Activated CD4-positive, alpha-beta T cell treated with anti-CD3 and anti-CD28 coated beads for 36 hours (primary cell): ENCODE measurements at regions not wholly inside any gene's neighbourhood (a gene's known extent, or its start where the extent isn't known, plus 50 kb on each side); places are given as distances from the start of the nearest gene placed in this dataset.
A peak's percentile ranks its signal among the peaks of the same experiment; 100 is the strongest.
"Not testable (repeated sequence)": the region's sequence is repeated elsewhere in the genome, so short reads cannot be mapped to it uniquely, and the experiment has no call there.

Experiments
- ATAC-seq: fragments of 200-7000 bp; cut with Tn5 transposase; one replicate; pipeline ENCODE4 v1.10.0; 2021; ENCODE audit warnings: mild to moderate bottlenecking, moderate library complexity
- CTCF ChIA-PET: fragments of 350-600 bp; sonication (Branson Sonifier 250); formaldehyde crosslinking; loops from one replicate; lab custom pipeline; 2021; ENCODE audit warnings: antibody characterized with exemption; lab: Charles Lee
- POLR2A ChIA-PET: fragments of 350-600 bp; sonication (Branson Sonifier 250); formaldehyde crosslinking; loops from one replicate; lab custom pipeline; 2021; ENCODE audit warnings: antibody characterized with exemption, inconsistent platforms; lab: Charles Lee
- DNase-seq: peaks from one replicate; pipeline ENCODE4 v3.0.0-alpha.2; 2020
- H3K27ac Mint-ChIP-seq: one replicate; pipeline ENCODE4 v1.8.0; 2021; ENCODE audit warnings: mixed read lengths
- H3K27me3 Mint-ChIP-seq: one replicate; pipeline ENCODE4 v1.8.0; 2021; ENCODE audit warnings: mixed read lengths
- H3K36me3 Mint-ChIP-seq: one replicate; pipeline ENCODE4 v1.8.0; 2021; ENCODE audit warnings: low read depth, mixed read lengths
- H3K4me1 Mint-ChIP-seq: one replicate; pipeline ENCODE4 v1.8.0; 2021; ENCODE audit warnings: mixed read lengths
- H3K4me3 Mint-ChIP-seq: one replicate; pipeline ENCODE4 v1.8.0; 2021; ENCODE audit warnings: mild to moderate bottlenecking, moderate library complexity, mixed read lengths
- H3K9me3 Mint-ChIP-seq: one replicate; pipeline ENCODE4 v1.8.0; 2021; ENCODE audit warnings: low read depth, mixed read lengths
- intact Hi-C, 2 experiments: fragments of 100-400 bp; cut with DNase I in 1 of 2; cut with micrococcal nuclease in 1 of 2; formaldehyde crosslinking; loops; one replicate each; pipeline versions ENCODE4 v1.14.2 to v1.15.1; 2022 to 2024; cut with DNase I, micrococcal nuclease

DNA sequence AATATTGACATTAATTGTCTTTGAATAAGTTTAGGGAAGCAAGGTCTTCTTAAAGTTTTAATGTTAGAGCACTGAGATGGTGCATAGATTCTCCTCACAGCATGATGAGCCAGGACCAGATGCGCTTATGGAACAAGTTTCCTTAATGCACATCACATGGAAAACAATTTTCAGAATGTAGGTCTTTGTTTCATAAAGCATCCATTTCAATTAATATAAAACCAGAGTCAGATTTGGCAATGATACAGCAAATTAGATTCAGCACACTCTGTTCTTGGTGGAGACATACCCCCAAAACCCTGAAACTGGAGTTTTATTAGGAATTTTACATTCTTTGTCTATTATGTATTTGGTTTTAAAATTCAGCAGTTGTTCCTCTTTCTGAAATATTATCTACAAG is 402.1 kb upstream of the SEMA6A start:
- H3K4me3 Mint-ChIP-seq = no peak overlapping the region
- no peaks in the 10 kb centered on the region for H3K9me3 Mint-ChIP-seq
- no peak overlapping the region for H3K27ac Mint-ChIP-seq
- no peak for DNase-seq
- no peaks in the 10 kb centered on the region for H3K4me1 Mint-ChIP-seq
- ATAC-seq = no peak
- intact Hi-C loops = loop anchor here in 1 of 2 experiments (2.0 kb wide), 1 partner anchor 60 kb away; no protein-coding TSS in a partner anchor
- no peaks in the 10 kb centered on the region for H3K36me3 Mint-ChIP-seq
- CTCF ChIA-PET = no interaction called here
- H3K27me3 Mint-ChIP-seq = no peaks in the 10 kb centered on the region
- POLR2A ChIA-PET = no interaction called here

DNA sequence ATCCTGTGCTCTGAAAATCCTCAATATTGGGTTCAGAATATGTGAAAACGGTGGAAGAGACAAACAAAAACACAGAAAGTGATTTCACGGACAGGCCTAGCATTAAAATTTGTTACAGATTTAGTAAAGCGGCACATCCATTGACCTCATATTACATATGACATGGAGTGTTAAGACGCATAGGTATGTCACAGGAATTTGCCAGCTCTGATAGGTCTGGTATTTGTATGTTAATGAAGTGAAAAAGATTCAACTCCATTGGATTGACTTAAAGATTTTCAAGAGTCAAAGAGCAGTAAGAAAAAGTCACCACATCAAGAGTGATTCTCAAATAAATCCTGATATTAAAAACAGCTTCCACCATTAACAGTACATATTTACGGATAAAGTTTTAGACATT is 396.5 kb upstream of the SEMA6A start:
- Mint-ChIP-seq H3K36me3 (no peaks in the 10 kb centered on the region), H3K9me3 (peaks cover 3% of the 10 kb centered on the region)
- ATAC-seq = no peak

DNA sequence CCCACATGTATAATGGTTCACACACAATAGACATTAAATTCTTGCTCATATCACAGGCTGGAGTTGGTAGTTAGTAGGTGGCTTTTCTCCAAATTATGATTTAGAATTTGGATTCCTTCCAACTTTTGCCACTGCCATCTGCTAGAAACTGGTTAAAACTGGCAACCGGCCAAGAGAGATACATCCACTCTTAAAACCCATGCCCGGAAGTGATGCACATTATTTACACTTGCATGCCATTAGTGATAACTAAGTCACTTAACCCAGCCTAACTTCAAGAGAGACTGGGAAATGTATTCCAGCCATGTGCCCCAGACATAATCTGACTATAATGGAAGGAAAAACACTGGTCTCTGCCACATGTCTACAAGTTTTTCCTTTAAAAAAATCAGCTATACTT is 395.7 kb upstream of the SEMA6A start:
- Mint-ChIP-seq H3K27me3 (no peaks in the 10 kb centered on the region), H3K4me1 (no peaks in the 10 kb centered on the region), H3K27ac (no peak overlapping the region), H3K9me3 (peaks cover 3% of the 10 kb centered on the region), H3K36me3 (no peaks in the 10 kb centered on the region), H3K4me3 (no peak overlapping the region)
- CTCF ChIA-PET = no interaction called here
- intact Hi-C loops = no loop called here
- POLR2A ChIA-PET = no interaction called here
- DNase-seq = no peak
- ATAC-seq = no peak

More for the DNA sequence above, 396.5 kb upstream of the SEMA6A start:
- intact Hi-C loops = no loop called here
- Mint-ChIP-seq H3K4me1 (no peaks in the 10 kb centered on the region), H3K27ac (no peak overlapping the region), H3K4me3 (no peak overlapping the region), H3K27me3 (no peaks in the 10 kb centered on the region)
- ChIA-PET CTCF (no interaction called here), POLR2A (no interaction called here)
- DNase-seq = no peak

DNA sequence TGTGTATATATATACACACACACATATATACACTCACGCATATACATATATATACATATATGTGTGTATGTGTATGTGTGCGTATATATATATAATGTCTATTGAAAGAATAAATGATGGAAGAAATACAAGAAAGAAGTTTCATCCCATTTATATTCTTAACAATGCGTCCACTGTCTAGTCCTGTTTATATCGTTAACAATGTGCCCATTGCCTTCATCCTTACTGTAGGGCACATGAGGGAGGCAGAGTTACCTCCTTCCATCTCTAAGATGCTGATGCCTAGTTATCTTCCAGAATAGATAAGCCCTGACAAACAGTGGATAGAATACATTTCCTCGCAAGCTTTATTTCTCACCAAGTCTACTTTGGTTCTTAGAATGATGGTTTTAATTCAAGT is 389.8 kb upstream of the SEMA6A start:
- intact Hi-C loops = no loop called here
- Mint-ChIP-seq H3K36me3 (no peaks in the 10 kb centered on the region), H3K4me1 (no peaks in the 10 kb centered on the region), H3K27ac (no peak overlapping the region), H3K27me3 (no peaks in the 10 kb centered on the region), H3K9me3 (peaks cover 3% of the 10 kb centered on the region), H3K4me3 (no peak overlapping the region)
- ChIA-PET CTCF (no interaction called here), POLR2A (no interaction called here)
- DNase-seq (no peak), ATAC-seq (no peak)

DNA sequence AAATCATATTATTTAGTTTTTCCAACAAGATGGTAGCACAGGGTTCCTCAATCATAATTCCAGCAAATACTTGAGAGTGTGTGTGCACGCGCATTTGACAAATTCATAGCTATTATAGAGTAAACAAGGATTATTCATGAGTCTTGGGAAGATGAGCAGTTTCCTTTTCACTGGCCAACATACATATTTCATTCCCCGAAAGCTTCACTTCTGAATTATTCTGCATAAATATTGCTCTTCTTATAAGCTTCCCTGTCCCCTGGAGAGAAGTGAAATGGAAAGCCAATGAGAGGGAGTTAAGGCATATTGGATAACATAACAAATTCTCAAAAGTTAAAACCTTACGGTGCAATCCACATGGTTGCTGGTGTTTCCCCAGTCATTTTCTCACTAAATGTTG is 386.4 kb upstream of the SEMA6A start:
- no peak overlapping the region for H3K4me3 Mint-ChIP-seq
- H3K27me3 Mint-ChIP-seq = no peaks in the 10 kb centered on the region
- H3K36me3 Mint-ChIP-seq = no peaks in the 10 kb centered on the region
- no peaks in the 10 kb centered on the region for H3K4me1 Mint-ChIP-seq
- no peak for DNase-seq
- ChIA-PET CTCF (no interaction called here), POLR2A (no interaction called here)
- intact Hi-C loops = no loop called here
- H3K27ac Mint-ChIP-seq = no peak overlapping the region
- no peak for ATAC-seq
- no peaks in the 10 kb centered on the region for H3K9me3 Mint-ChIP-seq

DNA sequence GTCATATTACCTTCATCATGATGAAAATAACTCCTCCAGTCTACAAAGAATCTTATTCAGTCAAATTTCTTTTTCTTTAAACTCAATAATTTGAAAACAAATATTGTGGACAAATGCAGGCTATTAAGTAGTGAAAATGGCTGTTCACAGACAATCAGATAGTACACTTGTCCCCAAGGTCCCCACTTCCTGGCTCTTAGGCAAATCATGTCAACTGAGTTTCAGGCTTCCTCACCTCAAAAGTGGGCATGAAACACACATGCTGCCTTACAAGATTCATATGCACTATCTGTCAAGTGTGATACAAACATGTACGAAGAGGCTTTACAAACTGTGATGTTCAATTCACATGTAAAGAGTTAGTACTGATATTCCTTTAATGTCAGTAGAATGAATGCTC is 385.2 kb upstream of the SEMA6A start:
- Mint-ChIP-seq H3K4me1 (no peaks in the 10 kb centered on the region), H3K9me3 (no peaks in the 10 kb centered on the region), H3K36me3 (no peaks in the 10 kb centered on the region), H3K27me3 (no peaks in the 10 kb centered on the region), H3K4me3 (no peak overlapping the region), H3K27ac (no peak overlapping the region)
- no peak for DNase-seq
- intact Hi-C loops = no loop called here
- ChIA-PET CTCF (interaction anchor here (1.0 kb wide), 1 partner anchor 12 kb away, joined by 3 read pairs; no protein-coding TSS in a partner anchor), POLR2A (no interaction called here)
- no peak for ATAC-seq

DNA sequence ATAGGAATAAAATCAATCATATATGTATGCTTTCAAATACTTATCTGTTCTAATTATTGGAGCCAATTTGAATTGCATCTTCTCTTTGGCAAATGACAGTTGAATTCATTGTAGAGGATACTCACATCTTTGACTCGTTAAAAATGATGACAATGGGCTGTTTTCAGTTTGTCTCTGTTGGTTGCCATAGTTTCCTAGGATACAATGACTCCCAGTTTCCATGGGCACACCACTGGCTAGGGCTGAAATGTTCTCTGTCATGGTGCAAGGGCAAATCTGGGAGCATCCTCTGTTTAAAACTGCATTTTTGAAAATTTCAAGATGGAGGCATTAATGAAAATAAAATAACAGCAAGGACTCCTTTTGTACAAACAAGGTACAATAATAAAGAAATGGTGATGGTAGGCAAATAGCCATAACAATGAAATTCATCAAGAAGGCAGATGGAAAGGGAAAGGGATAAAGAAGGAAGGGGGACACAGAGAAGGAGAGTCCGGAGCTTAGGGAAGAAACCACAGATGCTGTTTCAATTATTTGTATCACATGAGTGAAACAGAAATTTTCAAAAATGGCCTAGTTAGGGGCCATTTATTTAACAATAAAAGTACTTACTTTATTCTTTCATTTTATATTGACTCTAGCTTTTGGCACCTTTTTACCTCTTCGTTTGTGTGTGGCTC is 378.8 kb upstream of the SEMA6A start:
- DNase-seq (no peak), ATAC-seq (no peak)
- CTCF ChIA-PET = interaction anchor here (1.4 kb wide), 1 partner anchor 10 kb away, joined by 7 read pairs; no protein-coding TSS in a partner anchor
- POLR2A ChIA-PET = interaction anchor here (0.7 kb wide), 1 partner anchor 100 kb away, joined by 3 read pairs; no protein-coding TSS in a partner anchor
- Mint-ChIP-seq H3K4me3 (no peak overlapping the region), H3K36me3 (no peaks in the 10 kb centered on the region), H3K9me3 (no peaks in the 10 kb centered on the region), H3K27me3 (peaks cover 2% of the 10 kb centered on the region), H3K4me1 (no peaks in the 10 kb centered on the region), H3K27ac (no peak overlapping the region)
- intact Hi-C loops = no loop called here

DNA sequence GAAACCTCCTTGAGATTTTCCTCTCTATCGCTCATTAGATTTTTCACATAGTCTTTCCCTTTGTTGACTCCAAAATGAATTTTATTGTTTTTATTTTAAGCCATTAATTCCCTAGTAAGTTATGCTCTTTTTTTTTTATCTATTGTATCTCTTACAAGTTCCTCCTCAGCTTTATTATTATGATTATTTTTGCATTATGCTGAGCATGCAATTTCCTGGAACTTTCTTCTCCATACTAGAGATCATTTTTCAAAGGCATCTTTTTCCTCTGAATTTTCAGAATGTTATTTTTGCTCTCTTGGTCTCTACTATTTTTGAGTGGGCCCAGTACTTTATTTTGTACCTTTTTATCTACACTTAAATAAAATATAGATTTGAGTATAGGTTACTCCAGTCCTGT is 376.6 kb upstream of the SEMA6A start:
- CTCF ChIA-PET = interaction anchor here (1.2 to 1.3 kb wide), 2 partner anchors 14 to 15 kb away, joined by 3 to 4 read pairs; no protein-coding TSS in a partner anchor
- no peak for DNase-seq
- Mint-ChIP-seq H3K9me3 (no peaks in the 10 kb centered on the region), H3K4me1 (no peaks in the 10 kb centered on the region), H3K27me3 (peaks cover 2% of the 10 kb centered on the region), H3K4me3 (no peak overlapping the region), H3K27ac (no peak overlapping the region), H3K36me3 (no peaks in the 10 kb centered on the region)
- intact Hi-C loops = no loop called here
- POLR2A ChIA-PET = interaction anchor here (0.7 kb wide), 1 partner anchor 1843 kb away, joined by 9 read pairs; no protein-coding TSS in a partner anchor
- ATAC-seq = no peak

DNA sequence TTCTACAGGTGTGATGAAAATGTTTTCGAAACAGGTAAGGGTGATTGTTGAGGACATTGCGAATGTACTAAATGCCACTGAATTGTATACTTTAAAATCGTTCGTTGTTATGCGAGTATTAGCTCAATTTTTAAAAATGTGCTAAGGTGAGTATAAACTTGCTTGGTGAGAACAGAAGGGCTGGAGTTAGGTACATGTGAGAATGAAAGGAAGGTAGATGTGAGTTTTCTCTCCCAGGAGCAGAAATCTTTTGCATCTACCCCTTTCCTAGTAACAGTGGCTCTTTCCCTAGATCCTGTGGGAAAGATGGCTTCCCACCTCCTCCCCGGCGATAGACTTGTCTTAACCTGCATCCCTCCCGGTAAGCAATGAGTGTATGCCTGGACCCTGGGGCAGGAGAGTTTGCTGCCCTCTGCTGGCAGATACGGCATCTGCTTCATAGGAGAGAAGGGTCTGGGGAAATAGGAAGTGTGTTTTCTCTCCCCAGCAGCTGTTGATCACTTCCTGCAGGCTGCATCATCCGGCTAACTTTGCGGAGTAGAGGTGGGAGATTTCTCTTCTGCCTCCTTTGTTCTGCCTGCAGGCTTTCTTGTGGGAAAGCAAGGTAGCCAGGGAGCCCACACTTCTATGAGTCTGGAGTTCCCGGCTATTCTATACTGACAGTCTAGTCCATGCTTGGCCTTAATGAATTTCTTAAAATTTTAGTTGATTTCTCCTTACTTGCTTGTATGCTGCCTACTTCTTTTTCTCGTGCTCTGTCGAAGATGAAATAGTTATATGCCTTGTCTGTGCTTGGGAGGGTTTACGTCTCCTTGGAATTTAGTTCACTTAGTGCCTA is 373.3 kb upstream of the SEMA6A start:
- DNase-seq (peak; percentile 79), ATAC-seq (peak; percentile 87)
- H3K4me3 Mint-ChIP-seq = no peak overlapping the region
- no peaks in the 10 kb centered on the region for H3K36me3 Mint-ChIP-seq
- intact Hi-C loops = loop anchor here (1.0 to 5.0 kb wide), 3 partner anchors 371 to 811 kb away; no protein-coding TSS in a partner anchor
- CTCF ChIA-PET = interaction anchor here (0.7 to 1.7 kb wide), 3 partner anchors 11 to 811 kb away, joined by 3 to 10 read pairs (median 3); no protein-coding TSS in a partner anchor
- no peaks in the 10 kb centered on the region for H3K9me3 Mint-ChIP-seq
- H3K4me1 Mint-ChIP-seq = no peaks in the 10 kb centered on the region
- no peaks in the 10 kb centered on the region for H3K27me3 Mint-ChIP-seq
- POLR2A ChIA-PET = no interaction called here
- H3K27ac Mint-ChIP-seq = no peak overlapping the region

DNA sequence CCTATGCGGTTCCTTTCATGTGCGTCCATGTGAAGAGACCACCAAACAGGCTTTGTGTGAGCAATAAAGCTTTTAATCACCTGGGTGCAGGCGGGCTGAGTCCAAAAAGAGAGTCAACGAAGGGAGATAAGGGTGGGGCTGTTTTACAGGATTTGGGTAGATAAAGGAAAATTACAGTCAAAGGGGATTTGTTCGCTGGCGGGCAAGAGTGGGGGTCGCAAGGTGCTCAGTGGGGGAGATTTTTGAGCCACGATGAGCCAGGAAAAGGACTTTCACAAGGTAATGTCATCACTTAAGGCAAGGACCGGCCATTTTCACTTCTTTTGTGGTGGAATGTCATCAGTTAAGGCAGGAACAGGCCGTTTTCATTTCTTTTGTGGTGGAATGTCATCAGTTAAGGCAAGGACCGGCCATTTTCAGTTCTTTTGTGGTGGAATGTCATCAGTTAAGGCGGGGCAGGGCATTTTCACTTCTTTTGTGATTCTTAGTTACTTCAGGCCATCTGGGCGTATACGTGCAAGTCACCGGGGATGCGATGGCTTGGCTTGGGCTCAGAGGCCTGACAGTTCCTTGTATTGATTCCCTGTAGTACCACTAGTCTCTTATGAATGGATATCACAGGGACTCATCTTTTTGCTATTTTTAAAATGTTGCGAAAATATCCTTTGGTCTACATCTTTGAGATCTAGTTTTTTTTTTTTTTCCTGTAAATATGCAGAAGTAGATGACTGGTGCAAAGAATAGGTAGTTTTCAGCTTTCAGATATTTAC is 371.2 kb upstream of the SEMA6A start:
- H3K4me1 Mint-ChIP-seq, H3K27me3 Mint-ChIP-seq, POLR2A ChIA-PET, H3K36me3 Mint-ChIP-seq, H3K4me3 Mint-ChIP-seq, H3K9me3 Mint-ChIP-seq, ATAC-seq, H3K27ac Mint-ChIP-seq, DNase-seq: not testable (repeated sequence)
- intact Hi-C loops = loop anchor here in 1 of 2 experiments (5.0 kb wide), 1 partner anchor 368 kb away; no protein-coding TSS in a partner anchor
- CTCF ChIA-PET = interaction anchor here (0.5 kb wide), 1 partner anchor 31 kb away, joined by 3 read pairs; no protein-coding TSS in a partner anchor

DNA sequence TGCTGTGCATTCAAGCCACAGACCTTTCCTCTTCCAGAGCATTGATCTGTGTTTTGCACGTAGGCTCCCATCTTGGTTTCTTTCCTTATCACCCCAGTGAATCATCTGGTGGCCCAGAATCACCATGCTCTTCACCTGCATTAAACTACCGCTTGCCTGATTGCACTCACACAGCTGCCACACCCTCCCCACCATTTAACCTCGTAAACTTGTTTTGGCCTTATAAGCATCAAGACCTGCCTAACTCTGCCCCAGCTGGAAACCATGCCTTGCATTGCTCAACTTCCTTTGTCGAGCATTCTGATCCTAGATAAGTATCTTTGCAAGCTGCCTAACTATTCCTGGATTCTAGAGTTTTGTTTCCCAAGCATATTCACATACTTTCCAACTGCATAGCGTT is 369.6 kb upstream of the SEMA6A start:
- CTCF ChIA-PET = interaction anchor here (0.7 kb wide), 1 partner anchor 387 kb away, joined by 3 read pairs; no protein-coding TSS in a partner anchor
- DNase-seq = no peak
- no peaks in the 10 kb centered on the region for H3K4me1 Mint-ChIP-seq
- POLR2A ChIA-PET = no interaction called here
- intact Hi-C loops = no loop called here
- H3K9me3 Mint-ChIP-seq = no peaks in the 10 kb centered on the region
- ATAC-seq = no peak
- H3K36me3 Mint-ChIP-seq = no peaks in the 10 kb centered on the region
- H3K4me3 Mint-ChIP-seq = no peak overlapping the region
- H3K27ac Mint-ChIP-seq = no peak overlapping the region
- H3K27me3 Mint-ChIP-seq = peaks cover 7% of the 10 kb centered on the region
